MM.1S (cell line): ENCODE measurements at regions not wholly inside any gene's neighbourhood (a gene's known extent, or its start where the extent isn't known, plus 50 kb on each side); places are given as distances from the start of the nearest gene placed in this dataset.

ENCODE experiments used
- EZH2 ChIP-seq: fragments of 300-600 bp; sonication (generic); optimal IDR thresholded peaks from 2 replicates; pipeline ENCODE3; 2017; ENCODE audit warnings: low read depth, mild to moderate bottlenecking, antibody characterized with exemption, low read length, mixed read lengths
- EZH2phosphoT487 ChIP-seq: fragments of 300-600 bp; sonication (generic); IDR thresholded peaks from 2 replicates; pipeline ENCODE4 v1.6.1; 2018; ENCODE audit warnings: antibody characterized with exemption, low read length
- TF ChIP-seq, protein P1 (sequence below): fragments of 300-600 bp; sonication (generic); IDR thresholded peaks from 2 replicates; pipeline ENCODE4 v1.5.1; 2016; ENCODE audit warnings: antibody characterized with exemption, low read length, mixed read lengths

DNA sequence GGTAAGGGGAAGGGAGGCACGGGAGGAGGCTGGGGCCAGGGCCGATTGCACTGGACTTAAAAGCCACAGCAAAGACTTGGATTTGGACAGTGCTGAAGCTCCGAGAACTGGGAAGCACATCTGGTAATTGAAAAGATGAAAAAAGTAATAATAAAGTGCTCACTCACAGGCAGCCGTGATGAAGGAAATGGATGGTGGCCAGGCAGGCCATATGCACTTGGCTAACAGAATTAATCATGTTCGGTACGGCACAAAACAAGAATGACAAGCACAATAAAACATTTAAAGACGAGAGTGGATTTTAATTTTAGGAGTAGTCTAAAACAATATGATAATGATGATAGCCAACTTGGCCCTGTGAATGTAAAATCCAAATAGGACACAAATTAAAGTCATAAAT lies 154.3 kb downstream of the VRK1 start:
- TF ChIP-seq EZH2 (no peak), EZH2phosphoT487 (no peak)
- TF ChIP-seq, protein P1, sequence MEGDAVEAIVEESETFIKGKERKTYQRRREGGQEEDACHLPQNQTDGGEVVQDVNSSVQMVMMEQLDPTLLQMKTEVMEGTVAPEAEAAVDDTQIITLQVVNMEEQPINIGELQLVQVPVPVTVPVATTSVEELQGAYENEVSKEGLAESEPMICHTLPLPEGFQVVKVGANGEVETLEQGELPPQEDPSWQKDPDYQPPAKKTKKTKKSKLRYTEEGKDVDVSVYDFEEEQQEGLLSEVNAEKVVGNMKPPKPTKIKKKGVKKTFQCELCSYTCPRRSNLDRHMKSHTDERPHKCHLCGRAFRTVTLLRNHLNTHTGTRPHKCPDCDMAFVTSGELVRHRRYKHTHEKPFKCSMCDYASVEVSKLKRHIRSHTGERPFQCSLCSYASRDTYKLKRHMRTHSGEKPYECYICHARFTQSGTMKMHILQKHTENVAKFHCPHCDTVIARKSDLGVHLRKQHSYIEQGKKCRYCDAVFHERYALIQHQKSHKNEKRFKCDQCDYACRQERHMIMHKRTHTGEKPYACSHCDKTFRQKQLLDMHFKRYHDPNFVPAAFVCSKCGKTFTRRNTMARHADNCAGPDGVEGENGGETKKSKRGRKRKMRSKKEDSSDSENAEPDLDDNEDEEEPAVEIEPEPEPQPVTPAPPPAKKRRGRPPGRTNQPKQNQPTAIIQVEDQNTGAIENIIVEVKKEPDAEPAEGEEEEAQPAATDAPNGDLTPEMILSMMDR = no peak
